Stimulated activated naive CD8-positive, alpha-beta T cell treated with anti-CD3 and anti-CD28 coated beads, Interleukin-15, Interleukin-2, amounts not matched to agents 100 U/mL and 50 U/mL, for 24 hours (primary cell): ENCODE measurements at regions not wholly inside any gene's neighbourhood (a gene's known extent, or its start where the extent isn't known, plus 50 kb on each side); places are given as distances from the start of the nearest gene placed in this dataset.

ENCODE experiments used
- ATAC-seq: fragments of 150-1000 bp; cut with Tn5 transposase; one replicate; pipeline ENCODE4 v1.10.0; 2021
- DNase-seq: peaks from one replicate; pipeline ENCODE4 v3.0.0; 2021

GRCh38 chr16:64047207-64047606 is 1074.7 kb downstream of the CDH11 start:
- ATAC-seq (no peak), DNase-seq (no peak)

GRCh38 chr16:64035337-64035736 is 1086.5 kb downstream of the CDH11 start:
- ATAC-seq (no peak), DNase-seq (no peak)

GRCh38 chr16:64019339-64019738 is 1102.5 kb downstream of the CDH11 start:
- no peak for DNase-seq
- no peak for ATAC-seq

GRCh38 chr16:64017796-64018195 is 1104.1 kb downstream of the CDH11 start:
- no peak for DNase-seq
- ATAC-seq = no peak

GRCh38 chr16:64013856-64014255 is 1108.0 kb downstream of the CDH11 start:
- no peak for ATAC-seq
- DNase-seq = no peak

GRCh38 chr16:64012166-64012565 is 1109.7 kb downstream of the CDH11 start:
- DNase-seq (no peak), ATAC-seq (no peak)

- ATAC-seq = no peak
- no peak for DNase-seq
These were observed 1110.2 kb downstream of the CDH11 start for GRCh38 chr16:64011650-64012049.

GRCh38 chr16:64008131-64008530 is 1113.7 kb downstream of the CDH11 start:
- DNase-seq = no peak
- ATAC-seq = no peak

GRCh38 chr16:64004116-64004515 is 1117.7 kb downstream of the CDH11 start:
- DNase-seq (no peak), ATAC-seq (no peak)

- no peak for ATAC-seq
- no peak for DNase-seq
These were observed 1126.8 kb downstream of the CDH11 start for GRCh38 chr16:63995025-63995424.

- DNase-seq = no peak
- no peak for ATAC-seq
These were observed 1138.5 kb downstream of the CDH11 start for GRCh38 chr16:63983401-63983800.

- DNase-seq (no peak), ATAC-seq (no peak)
These were observed 1139.1 kb downstream of the CDH11 start for GRCh38 chr16:63982741-63983140.

- ATAC-seq = no peak
- DNase-seq = no peak
These were observed 1139.8 kb downstream of the CDH11 start for GRCh38 chr16:63982110-63982509.

- ATAC-seq (no peak), DNase-seq (no peak)
These were observed 1140.2 kb downstream of the CDH11 start for GRCh38 chr16:63981639-63982038.

GRCh38 chr16:63980763-63981162 is 1141.1 kb downstream of the CDH11 start:
- ATAC-seq = no peak
- no peak for DNase-seq

- ATAC-seq = no peak
These were observed 1143.6 kb downstream of the CDH11 start for GRCh38 chr16:63978240-63978639.

GRCh38 chr16:63976345-63976744 is 1145.5 kb downstream of the CDH11 start:
- no peak for ATAC-seq

More at GRCh38 chr16:63978240-63978639, 1143.6 kb downstream of the CDH11 start:
- DNase-seq = no peak

GRCh38 chr16:63975669-63976068 is 1146.2 kb downstream of the CDH11 start:
- no peak for ATAC-seq
- DNase-seq = no peak

More at GRCh38 chr16:63976345-63976744, 1145.5 kb downstream of the CDH11 start:
- no peak for DNase-seq

GRCh38 chr16:63967966-63968365 is 1153.9 kb downstream of the CDH11 start:
- DNase-seq (no peak), ATAC-seq (no peak)

GRCh38 chr16:63960321-63960720 is 1161.5 kb downstream of the CDH11 start:
- ATAC-seq = no peak
- DNase-seq = no peak

GRCh38 chr16:63947022-63947421 is 1174.8 kb downstream of the CDH11 start:
- DNase-seq (no peak), ATAC-seq (no peak)

GRCh38 chr16:63945806-63946205 is 1176.1 kb downstream of the CDH11 start:
- DNase-seq (no peak), ATAC-seq (no peak)

GRCh38 chr16:63943566-63943965 is 1178.3 kb downstream of the CDH11 start:
- no peak for ATAC-seq

GRCh38 chr16:63938661-63939060 is 1183.2 kb downstream of the CDH11 start:
- ATAC-seq = no peak
- no peak for DNase-seq

More at GRCh38 chr16:63943566-63943965, 1178.3 kb downstream of the CDH11 start:
- no peak for DNase-seq

- DNase-seq (no peak), ATAC-seq (no peak)
These were observed 1188.0 kb downstream of the CDH11 start for GRCh38 chr16:63933841-63934240.
